Hindlimb muscle (tissue), 1 donor: ENCODE measurements at regions not wholly inside any gene's neighbourhood (a gene's known extent, or its start where the extent isn't known, plus 50 kb on each side); places are given as distances from the start of the nearest gene placed in this dataset.

Experiments
- DNase-seq: peaks from one replicate; pipeline ENCODE4 v3.0.0-alpha.2; 2013

DNA sequence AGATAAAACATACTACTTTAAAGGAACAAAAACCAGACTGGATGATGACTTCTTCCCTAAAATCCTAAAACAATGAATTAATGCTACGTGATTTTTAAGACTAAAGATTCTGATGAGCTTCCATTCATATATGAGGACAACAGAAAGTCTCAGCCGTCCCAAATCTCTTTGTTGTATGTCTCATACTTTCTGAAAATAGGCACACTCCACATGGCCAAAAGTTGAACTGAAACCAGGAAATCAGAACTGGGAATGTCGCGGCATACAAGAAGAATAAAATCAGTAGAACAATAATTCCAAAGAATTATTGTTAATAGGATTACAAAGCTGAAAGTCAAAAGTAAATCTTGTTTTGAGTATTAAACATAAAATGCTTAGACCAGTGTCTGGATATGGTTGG lies 195.4 kb upstream of the GHITM start:
- no peak for DNase-seq

DNA sequence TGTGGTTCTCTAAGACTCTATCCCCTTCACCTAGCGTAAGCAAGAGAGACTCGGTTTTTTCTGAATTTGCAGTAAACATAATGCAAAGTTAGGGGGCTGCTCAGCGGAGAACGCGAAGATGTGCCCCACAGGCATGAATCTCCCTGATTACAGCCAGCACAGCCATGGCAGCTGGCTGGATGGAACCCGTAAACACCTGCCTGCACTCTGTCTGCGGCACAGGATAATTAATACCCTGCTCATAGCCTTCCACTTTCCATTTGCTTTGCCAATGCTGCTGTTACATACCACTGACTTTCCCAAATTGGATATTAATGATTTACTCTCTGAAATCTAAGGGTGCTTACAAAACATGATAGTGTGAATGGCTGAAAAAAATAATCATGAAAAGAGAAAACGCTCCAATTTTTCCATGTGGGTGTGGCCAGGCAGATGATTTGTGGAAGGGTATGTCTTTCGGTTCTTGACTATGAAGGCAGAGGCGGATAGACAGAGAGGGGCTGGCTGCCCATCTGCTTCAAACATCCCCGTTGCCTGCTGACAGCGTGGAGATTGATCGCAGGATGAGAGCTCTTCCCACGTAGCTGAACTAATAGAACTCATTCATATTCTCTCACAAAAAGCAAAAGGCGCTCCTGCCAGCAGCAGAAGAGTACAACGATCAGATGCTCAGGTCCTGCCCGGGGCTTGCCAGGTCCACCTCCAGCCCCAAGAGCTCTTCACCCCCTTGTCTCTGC lies 193.2 kb upstream of the GHITM start:
- no peak for DNase-seq

DNA sequence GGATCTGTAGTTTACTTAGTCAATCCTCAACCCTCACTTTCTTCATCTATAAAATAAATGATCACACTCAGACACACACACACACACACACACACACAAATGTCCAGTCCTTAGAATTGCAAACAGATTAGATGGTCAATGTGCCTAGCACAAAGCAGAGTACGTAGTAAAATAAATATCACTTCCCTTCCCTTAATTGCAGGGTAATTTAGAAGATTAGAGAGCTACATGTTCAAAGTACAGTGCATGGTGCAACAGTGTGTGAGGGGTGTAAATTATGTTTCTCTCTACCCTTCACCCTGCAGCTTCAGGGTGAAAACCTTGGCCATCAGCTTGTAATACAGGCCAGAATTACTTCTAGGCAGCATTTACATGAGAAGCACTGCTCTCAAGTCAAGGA lies 187.0 kb upstream of the GHITM start:
- no peak for DNase-seq

DNA sequence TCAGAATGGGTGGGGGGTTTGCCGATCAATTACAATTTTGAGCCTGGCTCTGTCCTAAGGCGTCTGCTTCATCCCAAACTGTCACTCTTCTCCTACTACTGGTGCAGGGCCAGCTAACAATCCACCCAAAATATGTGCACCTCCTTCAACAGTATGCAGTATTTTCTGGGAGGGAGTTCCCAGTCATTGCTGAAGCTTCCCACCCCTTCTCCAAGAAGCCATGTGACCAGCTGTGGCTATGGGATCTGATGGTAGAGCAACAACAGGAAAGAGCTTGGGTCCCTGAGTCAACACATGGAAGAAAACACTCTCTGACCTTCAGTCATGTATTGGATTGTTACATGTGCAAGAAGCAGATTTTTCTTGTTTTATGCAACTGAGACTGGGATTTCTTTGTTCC lies 185.7 kb upstream of the GHITM start:
- no peak for DNase-seq

DNA sequence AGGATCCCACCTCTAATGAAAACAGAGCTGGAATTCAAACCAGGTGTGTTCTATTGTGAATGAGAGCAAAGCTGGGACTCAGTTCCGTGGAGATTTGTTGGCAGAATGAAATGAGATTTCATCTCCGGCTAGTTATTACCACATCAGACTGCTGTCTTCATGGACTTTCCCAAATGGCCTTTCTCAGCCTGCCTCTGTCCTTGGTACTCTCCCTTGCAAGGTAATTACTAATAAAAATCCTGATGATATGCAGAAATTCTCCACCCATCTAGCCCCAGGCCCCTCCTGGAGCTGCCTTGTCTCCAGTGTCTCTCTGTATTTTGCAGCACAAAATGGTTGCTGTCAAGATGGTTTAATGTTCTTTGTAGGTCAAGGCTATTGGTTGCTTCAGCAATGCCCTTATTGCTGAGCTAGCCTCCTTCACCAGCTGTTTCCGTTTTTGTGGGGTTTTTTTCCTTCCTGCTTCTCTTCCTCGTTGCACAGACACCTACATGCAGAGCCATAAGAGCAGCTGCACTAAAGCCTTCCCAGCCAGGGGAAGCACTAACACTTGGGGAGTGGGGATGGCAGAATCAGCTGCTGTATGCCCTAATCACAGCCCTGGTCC lies 185.0 kb upstream of the GHITM start:
- no peak for DNase-seq

DNA sequence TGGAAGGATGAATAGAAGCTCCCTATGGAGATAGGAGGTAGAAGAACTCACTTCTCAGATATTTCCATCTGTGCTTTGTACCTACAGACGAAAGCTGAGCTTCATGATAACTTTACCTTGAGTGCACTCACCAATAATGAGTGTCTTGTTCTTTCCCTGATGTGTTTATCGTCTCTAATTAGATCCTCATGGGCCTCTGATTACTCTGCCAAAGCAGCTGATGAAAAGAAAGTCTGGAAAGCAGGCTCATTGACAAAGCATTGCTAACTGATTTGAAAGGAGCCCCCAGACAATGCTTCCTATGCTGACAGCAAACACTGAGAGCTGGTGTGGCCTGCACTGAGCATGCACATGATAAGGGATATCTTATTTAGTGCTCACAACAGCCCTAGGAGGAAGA lies 183.9 kb upstream of the GHITM start:
- no peak for DNase-seq

DNA sequence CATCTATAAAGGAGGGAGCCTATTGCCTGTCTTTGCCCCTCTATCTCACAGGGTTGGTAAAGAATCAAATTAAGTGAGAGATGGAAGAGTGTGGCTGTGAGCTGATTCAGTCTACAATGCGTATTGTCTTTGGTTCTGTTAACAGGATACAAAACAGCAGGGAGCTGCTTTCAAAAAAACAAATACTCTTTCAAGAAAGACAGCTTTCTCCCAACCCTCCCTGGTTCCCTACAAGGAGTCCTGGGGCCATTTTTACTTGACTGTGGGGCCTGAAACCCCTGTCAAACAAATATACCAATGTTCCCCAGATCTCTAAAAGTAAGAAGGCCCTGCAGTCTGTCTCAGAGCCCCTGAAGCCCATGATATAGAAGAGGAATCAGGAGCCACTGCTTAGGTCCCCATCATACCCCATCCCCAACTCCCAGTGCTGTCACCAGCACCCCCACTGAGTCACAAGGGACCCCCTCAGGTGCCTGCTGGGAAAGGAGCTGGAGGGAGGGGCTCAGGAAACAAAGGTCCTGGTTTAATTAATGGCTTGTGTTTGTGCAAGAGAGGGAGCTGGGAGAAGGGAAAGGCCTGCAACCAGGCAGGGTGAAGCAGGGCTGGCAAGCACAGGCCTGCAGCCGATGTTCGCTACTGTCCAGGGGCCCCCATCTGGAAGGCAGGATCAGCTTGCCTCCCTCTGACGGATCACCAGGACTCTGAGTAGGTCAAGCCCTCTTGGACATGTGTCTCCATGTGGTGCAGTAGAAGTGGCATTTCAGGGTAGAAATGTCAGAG lies 182.0 kb upstream of the GHITM start:
- DNase-seq: no peak

DNA sequence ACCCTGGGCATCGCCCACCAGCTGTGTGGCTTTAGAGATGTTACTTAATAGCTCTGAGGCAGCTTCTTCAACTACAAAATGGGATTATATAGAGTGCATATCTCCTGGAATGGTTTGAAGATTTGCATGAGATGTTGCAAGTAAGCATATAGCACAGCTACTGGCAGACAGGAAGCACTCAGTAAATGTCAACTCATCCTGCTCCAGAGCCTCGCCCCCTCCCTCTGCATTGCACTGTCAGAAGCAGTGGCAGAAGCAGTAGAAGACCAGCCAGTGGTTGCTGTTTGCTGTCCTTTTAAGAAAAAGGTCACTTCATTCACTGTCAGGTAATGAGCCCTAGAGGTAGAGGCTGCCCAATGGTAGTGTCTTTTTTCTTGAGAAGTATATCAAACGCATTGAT lies 180.0 kb upstream of the GHITM start:
- no peak for DNase-seq

DNA sequence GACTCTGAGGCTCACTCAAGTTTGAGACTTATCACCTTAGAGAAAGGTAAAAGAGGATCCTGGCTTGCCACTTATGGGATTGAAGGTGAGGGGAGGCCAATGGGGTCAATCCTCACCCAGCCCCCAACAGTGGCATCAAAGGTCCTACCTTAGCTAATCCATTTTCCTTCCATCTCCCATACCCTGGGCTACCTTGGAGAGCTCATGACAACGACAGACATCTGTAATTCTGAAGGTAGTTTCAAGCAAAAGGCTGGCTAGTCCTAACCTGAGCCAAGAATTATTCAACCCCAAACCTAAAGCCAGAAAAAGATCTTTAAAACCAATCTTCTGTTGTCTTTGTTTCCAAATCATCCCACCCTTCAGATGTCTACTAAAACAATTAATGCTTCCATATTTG lies 179.2 kb upstream of the GHITM start:
- DNase-seq: no peak

DNA sequence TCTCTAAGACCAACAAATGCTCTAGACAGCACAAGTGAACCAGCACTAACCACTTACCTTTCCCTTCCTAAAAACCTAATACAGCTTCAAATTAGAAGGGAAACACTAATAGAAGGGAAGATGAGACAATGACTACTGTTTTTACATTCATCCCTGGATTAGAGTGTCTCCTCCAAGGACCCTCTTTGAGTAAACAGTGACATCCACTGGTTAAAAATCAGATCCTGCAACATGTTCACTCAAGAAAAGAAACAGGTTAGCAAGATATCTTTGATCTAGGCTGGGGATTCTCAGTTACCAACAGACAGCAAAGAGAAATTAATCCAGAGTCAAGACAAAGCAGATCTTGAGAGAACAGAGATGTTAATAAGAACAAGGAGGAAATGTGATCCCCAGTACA lies 177.7 kb upstream of the GHITM start:
- no peak for DNase-seq

DNA sequence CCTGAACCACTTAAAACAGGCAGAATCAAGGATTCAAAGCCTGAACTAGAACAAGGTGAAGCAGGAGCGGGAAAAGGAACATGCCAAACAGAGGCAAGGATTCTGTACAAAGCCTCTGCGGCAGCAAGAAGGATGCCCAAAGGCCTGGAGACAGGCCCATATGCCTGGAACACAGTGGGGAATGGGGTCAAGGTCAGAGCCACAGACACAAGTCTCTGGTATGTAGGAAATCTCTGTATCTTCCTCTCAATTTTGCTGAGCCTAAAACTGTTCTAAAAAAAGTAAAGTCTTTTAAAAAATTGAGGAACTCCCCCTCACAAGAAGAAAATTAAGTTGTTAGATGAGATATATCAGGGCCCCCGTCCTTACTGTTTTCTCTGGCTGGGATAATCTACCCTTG lies 175.9 kb upstream of the GHITM start:
- no peak for DNase-seq

DNA sequence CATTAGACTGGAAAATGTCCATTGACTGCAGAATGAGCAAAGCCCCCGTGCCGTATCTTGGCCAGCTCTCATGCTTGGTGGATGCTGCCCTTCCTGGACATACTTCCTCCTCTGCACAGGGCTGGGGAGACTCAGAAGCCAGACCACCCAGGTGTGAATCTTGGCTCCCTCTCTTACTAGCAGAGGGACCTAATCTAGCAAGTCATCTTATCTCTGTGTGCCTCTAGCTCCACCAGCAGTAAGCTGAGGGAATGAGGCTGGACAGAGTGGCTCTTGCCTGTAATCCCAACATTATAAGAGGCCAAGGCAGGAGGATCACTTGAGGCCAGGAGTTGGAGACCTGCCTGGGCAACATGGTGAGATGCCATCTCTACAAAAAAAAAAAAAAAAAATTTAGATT lies 173.8 kb upstream of the GHITM start:
- no peak for DNase-seq

DNA sequence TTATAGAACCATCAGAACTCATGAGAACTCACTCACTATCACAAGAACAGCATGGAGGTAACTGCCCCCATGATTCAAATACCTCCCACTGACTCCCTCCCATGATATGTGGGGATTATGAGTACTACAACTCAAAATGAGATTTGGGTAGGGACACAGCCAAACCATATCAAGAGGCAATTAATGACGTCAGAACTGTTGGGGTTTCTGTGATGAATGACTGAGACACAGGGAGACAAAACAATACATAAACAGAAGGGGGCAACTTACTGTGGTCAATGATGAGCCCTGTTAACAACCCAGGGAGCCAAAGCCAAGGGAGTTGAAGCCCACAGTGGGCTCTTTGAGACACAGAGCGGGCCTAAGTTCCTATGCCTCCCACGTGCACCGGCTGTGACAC lies 171.3 kb upstream of the GHITM start:
- DNase-seq: no peak

DNA sequence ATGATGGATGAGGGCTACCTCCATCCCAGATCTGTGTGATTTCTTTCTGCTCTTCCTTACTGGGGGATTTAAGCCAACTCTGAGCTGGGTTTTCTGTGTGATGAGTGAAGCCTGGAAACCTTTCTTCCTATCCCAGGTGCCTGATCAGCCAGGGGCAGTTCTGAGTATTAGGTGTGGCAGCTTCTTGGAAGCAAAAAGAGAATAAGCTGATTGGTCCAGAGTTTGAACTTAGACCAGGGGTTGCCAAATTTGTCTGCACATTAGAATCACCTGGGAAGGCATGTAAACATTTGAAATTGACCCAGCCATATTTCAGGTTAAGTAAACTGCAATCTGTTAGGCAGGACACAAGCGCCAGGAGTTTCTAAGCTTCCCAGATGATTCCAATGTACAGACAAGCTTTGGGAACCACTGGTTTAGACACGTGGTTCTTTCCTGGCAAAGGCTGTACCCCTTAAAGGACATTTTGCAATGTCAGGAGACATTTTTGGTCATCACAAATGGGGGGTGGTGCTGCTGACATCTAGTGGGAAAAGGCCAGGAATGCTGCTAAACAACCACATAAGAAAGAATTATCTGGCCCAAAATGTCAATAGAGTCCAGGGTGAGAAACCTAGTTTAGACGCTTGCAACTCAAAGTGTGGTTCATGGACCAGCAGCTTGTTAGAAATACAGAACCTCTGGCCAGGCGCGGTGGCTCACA lies 160.5 kb upstream of the GHITM start:
- no peak for DNase-seq

DNA sequence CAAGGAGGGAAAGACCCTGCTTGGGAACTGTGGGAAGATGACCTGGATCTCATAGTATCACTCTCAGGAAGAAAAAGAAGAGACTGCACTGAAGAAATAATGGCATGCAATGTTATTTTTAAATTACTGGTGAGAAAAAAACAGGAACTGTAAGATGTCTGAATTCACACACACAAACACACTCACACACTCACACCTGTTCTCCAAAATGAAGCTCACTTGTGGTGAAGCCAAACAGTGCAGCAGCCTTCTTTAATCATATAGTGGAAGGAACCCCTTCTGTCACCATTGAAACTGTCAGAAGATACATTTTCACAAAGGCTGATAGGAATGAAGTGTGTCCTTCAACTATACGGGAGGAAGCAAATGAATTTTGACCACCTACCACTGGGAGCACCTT lies 156.5 kb upstream of the GHITM start:
- no peak for DNase-seq

DNA sequence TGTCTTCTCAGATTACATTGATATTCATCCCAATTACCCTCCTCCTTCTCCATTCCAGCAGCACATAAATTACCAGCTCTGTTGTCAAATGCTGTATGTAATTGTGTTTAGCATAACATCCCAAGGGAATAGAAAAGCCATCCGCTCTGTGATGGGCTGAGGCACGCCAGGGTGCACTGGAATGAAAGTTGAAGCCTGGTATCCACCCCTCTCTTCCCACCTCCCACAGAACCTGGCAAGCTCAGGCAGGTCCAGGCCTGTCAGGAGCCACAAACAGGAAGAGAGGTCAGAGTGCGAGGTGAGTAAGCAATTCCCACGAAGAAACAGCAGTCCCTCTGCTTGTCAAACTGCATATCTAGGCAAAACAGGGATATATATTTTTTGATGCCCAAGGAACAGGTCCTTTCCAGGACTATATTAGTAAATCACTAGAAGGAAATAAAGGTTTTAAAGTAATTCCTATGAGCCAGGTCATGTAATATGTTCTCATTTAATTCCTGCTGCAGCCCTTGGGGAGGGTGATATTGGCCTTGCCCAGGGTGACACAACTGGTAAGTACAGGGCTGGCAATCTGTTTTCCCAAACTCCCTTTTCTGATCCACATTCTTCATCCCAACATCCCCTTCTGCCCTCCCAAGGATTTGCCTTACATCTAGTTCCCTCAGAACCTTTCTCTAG lies 155.6 kb upstream of the GHITM start:
- DNase-seq: no peak

DNA sequence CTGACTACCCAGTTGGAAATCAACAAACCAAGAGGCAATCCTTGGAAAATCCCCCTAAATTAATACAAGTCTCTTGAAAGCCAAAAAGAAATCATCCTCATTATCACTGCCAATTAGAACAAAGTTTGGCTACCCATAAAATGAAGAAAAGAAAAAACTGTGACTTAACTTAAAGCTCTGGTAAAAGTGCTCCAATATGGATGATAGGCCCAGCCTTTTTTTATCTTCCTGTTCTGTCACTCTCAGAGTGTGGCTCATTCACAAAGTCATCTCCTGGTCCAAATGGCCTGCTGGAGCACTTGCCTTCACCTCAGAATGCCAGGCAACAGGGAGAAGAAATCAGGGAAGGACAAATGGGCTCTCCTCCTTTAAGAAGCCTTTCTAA lies 155.1 kb upstream of the GHITM start:
- no peak for DNase-seq

DNA sequence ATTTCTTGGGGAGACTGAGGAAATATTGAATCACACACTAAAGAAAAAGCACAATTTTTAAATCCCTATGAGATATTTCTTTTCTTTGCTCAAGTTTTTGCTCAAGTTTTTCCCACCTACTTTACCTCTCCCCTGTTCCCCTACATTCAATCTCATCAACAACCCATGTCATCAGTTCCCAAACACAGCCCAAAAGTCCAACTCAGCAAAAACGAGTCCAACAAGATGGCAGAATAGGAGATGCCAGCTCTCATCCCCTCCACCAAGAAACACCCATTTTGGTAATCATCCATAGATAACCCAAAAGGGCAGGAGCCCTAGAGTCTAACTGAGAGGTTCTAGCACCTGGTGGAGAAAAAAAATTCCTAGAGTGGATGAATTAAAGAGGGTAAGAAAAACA lies 152.5 kb upstream of the GHITM start:
- no peak for DNase-seq

DNA sequence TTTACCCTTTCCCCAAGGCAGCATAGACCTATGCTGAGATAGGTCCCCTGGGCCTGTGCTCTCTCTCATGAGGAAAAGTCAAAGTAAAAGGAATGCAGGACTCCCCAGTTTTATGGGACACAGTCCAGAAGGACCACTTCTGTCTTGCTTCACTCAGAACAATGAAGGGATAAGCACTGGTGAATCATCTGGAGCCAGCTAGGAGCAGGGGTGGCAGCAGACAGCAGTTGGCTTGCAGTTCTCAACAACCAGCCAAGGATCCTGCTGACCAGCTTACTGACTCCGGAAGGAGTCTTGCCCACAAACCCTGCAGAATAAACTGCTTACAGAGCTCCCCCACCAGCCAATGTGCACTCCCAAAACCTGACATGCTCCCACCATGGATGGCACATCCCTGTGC lies 152.1 kb upstream of the GHITM start:
- no peak for DNase-seq

DNA sequence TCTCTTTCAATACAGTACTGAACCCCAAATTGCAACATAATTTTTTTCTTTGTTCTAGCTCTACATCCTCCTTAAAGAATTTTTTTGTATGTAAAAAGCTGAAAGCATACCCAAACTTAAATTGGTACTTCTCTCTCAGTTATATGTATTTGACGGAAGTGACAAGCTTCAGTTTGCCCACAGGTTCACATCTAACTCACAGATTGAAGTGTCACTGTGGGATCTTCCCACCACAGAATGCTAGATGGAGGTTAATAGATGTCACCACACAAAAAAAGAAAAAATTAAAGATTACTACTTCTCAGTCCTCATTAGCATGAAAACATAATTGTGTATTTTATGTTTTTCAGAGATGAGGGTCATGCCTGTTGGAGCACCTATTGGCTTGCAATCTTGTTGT lies 150.9 kb upstream of the GHITM start:
- no peak for DNase-seq

DNA sequence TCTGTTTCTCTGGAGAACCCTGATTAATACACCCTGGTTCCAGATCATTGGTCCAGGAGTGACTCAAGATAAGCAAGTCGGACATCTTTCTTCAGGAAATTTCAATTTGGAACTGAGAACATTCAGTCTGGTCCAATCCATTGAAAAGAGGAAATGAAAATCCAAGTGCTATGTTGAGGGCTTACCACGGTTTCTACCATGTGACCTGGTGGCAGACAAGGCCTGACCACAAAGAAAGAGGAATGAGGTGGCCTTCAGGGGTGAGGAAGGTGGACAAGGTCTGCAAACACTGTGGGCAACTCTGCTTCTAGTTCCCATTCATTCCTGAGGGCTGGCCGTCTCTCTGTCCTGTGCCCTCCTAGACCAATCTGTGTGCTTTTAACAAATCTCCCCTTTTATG lies 149.2 kb upstream of the GHITM start:
- DNase-seq: no peak

DNA sequence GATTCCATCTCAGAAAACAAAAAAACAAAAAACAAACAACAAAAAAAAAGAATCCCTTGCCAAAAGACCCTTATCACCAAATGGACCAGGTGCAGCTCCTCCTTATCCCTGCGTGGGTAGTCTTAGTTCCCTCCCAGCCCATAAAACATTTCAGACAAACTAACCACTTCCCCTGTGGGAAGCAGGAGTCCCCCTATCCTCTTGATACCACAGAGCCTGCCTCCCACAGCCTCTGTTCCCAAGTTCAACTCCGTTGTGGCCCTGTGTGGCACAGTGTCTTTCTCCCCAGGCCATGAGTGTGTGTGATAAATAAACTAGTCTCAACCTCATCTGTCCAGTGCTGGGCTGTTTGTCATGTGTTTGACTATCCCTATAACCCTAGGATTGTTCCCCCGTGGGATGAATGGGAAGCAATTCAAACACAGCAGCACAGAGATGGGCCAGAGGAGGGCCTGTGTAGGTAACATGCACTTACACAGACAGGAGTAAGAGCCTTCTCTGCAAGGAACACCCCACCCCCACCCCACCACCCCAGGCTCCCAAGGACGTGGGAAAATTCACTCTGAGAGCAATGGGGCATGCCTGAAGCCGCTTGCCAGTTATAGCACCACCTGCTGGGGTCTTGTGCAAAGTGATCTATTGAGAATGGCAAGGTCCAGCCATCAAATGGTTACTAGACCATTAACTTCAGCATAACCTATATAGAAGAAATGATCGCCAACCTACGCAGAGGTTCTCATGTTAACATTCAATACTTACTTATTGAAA lies 147.1 kb upstream of the GHITM start:
- no peak for DNase-seq
